ENCODE measurements at regions not wholly inside any gene's neighbourhood (a gene's known extent, or its start where the extent isn't known, plus 50 kb on each side); places are given as distances from the start of the nearest gene placed in this dataset.

- Histone ChIP-seq H2AFZ (ENCODE audit: low read length) (no peak overlapping the region), H3K9me2 (replicated peaks; ENCODE audit: insufficient read depth, low read length) (no peaks in the 10 kb centered on the region), H3K9me3 (replicated peaks; ENCODE audit: insufficient read depth, low read length) (no peaks in the 10 kb centered on the region), H3F3A (ENCODE audit: insufficient read depth, low read length) (no peaks in the 10 kb centered on the region), H3K27ac (ENCODE audit: low read length) (no peak overlapping the region), H3K79me2 (ENCODE audit: low read length) (no peaks in the 10 kb centered on the region), H3K4me3 (ENCODE audit: low read length) (no peak overlapping the region), H3K4me1 (ENCODE audit: low read length) (no peaks in the 10 kb centered on the region), H3K4me2 (ENCODE audit: low read depth, low read length) (no peak overlapping the region), H4K20me1 (ENCODE audit: insufficient read depth, low read length) (no peaks in the 10 kb centered on the region), H3K36me3 (replicated peaks; ENCODE audit: insufficient read depth, low read length) (no peaks in the 10 kb centered on the region), H3K9ac (ENCODE audit: low read length) (no peak overlapping the region), H3K27me3 (replicated peaks; ENCODE audit: insufficient read depth, low read length) (no peaks in the 10 kb centered on the region)
- no peak for TF ChIP-seq EZH2 (optimal IDR thresholded peaks at IDR 0.05; ENCODE audit: low read depth, low read length)
- no peak for TF ChIP-seq EZH2phosphoT487 (IDR thresholded peaks at IDR 0.05; ENCODE audit: low read length)
- no peak for TF ChIP-seq CTCF (IDR thresholded peaks at IDR 0.05; ENCODE audit: low read length)
- DNase-seq, result no peak
These were observed 130.3 kb upstream of the NUDT7 start for GRCh38 chr16:77592021-77592420.

- no peaks in the 10 kb centered on the region for H3K79me2 ChIP-seq (ENCODE audit: low read length)
- H3K4me3 ChIP-seq (ENCODE audit: low read length), result no peak overlapping the region
- H3K9me3 ChIP-seq (replicated peaks; ENCODE audit: insufficient read depth, low read length), result no peaks in the 10 kb centered on the region
- TF ChIP-seq EZH2phosphoT487 (IDR thresholded peaks at IDR 0.05; ENCODE audit: low read length) (no peak), EZH2 (optimal IDR thresholded peaks at IDR 0.05; ENCODE audit: low read depth, low read length) (no peak), CTCF (IDR thresholded peaks at IDR 0.05; ENCODE audit: low read length) (no peak)
- H3K9ac ChIP-seq (ENCODE audit: low read length), result no peak overlapping the region
- no peaks in the 10 kb centered on the region for H3K4me1 ChIP-seq (ENCODE audit: low read length)
- no peaks in the 10 kb centered on the region for H4K20me1 ChIP-seq (ENCODE audit: insufficient read depth, low read length)
- H3K27ac ChIP-seq (ENCODE audit: low read length), result no peak overlapping the region
- no peak overlapping the region for H3K4me2 ChIP-seq (ENCODE audit: low read depth, low read length)
- DNase-seq, result no peak
- no peaks in the 10 kb centered on the region for H3K36me3 ChIP-seq (replicated peaks; ENCODE audit: insufficient read depth, low read length)
- H2AFZ ChIP-seq (ENCODE audit: low read length), result no peak overlapping the region
- no peaks in the 10 kb centered on the region for H3F3A ChIP-seq (ENCODE audit: insufficient read depth, low read length)
- no peaks in the 10 kb centered on the region for H3K27me3 ChIP-seq (replicated peaks; ENCODE audit: insufficient read depth, low read length)
- H3K9me2 ChIP-seq (replicated peaks; ENCODE audit: insufficient read depth, low read length), result no peaks in the 10 kb centered on the region
These were observed 128.3 kb upstream of the NUDT7 start for GRCh38 chr16:77594057-77594456.

- TF ChIP-seq EZH2phosphoT487 (IDR thresholded peaks at IDR 0.05; ENCODE audit: low read length) (no peak), EZH2 (optimal IDR thresholded peaks at IDR 0.05; ENCODE audit: low read depth, low read length) (no peak), CTCF (IDR thresholded peaks at IDR 0.05; ENCODE audit: low read length) (no peak)
- Histone ChIP-seq H2AFZ (ENCODE audit: low read length) (no peak overlapping the region), H3K36me3 (replicated peaks; ENCODE audit: insufficient read depth, low read length) (no peaks in the 10 kb centered on the region), H3K27ac (ENCODE audit: low read length) (no peak overlapping the region), H3K9ac (ENCODE audit: low read length) (no peak overlapping the region), H3K4me1 (ENCODE audit: low read length) (no peaks in the 10 kb centered on the region), H3F3A (ENCODE audit: insufficient read depth, low read length) (no peaks in the 10 kb centered on the region), H3K79me2 (ENCODE audit: low read length) (no peaks in the 10 kb centered on the region), H4K20me1 (ENCODE audit: insufficient read depth, low read length) (no peaks in the 10 kb centered on the region), H3K9me3 (replicated peaks; ENCODE audit: insufficient read depth, low read length) (no peaks in the 10 kb centered on the region), H3K27me3 (replicated peaks; ENCODE audit: insufficient read depth, low read length) (no peaks in the 10 kb centered on the region), H3K4me3 (ENCODE audit: low read length) (no peak overlapping the region), H3K9me2 (replicated peaks; ENCODE audit: insufficient read depth, low read length) (no peaks in the 10 kb centered on the region), H3K4me2 (ENCODE audit: low read depth, low read length) (no peak overlapping the region)
- DNase-seq, result no peak
These were observed 127.3 kb upstream of the NUDT7 start for GRCh38 chr16:77594799-77595596.
